ENCODE measurements at regions not wholly inside any gene's neighbourhood (a gene's known extent, or its start where the extent isn't known, plus 50 kb on each side); places are given as distances from the start of the nearest gene placed in this dataset.

DNA sequence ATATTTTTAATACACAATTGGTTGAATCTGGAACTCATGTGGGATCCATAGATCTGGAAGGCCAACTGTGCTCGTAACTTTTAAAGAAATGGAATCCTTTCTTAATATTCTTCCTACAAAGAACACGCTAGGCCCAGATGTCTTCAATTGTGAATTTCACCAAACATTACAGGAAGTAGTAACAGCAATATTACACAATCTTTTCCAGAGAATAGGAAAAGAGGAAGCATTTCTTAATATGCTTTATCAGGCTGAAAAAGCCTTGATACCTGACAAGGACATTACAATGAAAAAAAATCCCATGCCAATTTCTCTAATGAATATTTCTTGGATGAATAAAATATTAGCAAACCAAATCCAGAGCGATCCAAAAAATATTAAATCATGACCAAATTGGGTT, 80.3 kb upstream of the HAAO start (continued):
- TF ChIP-seq CEBPB (IDR thresholded peaks at IDR 0.05; ENCODE audit: borderline replicate concordance in 1 of 2, low read depth in 2 of 2, low read length in 2 of 2) (no peak), ZNF384 (IDR thresholded peaks at IDR 0.05; ENCODE audit: borderline replicate concordance, low read depth, low read length) (no peak), ZNF207 (IDR thresholded peaks at IDR 0.05; ENCODE audit: borderline replicate concordance) (no peak), ZNF274 (IDR thresholded peaks at IDR 0.05; ENCODE audit: insufficient read depth, insufficient read length) (no peak), E2F4 (IDR thresholded peaks at IDR 0.05; ENCODE audit: low read depth, low read length) (no peak)

- Histone ChIP-seq H3K36me3 (ENCODE audit: control insufficient read depth in 2 of 2, insufficient read depth in 2 of 2, low read length in 1 of 2) (no peaks in the 10 kb centered on the region), H4K20me1 (ENCODE audit: control insufficient read depth, insufficient read depth) (no peaks in the 10 kb centered on the region), H2AFZ (ENCODE audit: control insufficient read depth, low read depth, low read length) (no peak overlapping the region), H3K27ac (ENCODE audit: control insufficient read depth, insufficient read depth) (no peak overlapping the region), H3K9ac (ENCODE audit: control insufficient read depth, insufficient read depth, low read length) (no peak overlapping the region), H3K27me3 (replicated peaks in 1 of 2; ENCODE audit: control insufficient read depth in 2 of 2, insufficient read depth in 2 of 2, low read length in 1 of 2) (no peaks in the 10 kb centered on the region), H3K4me2 (ENCODE audit: control insufficient read depth, insufficient read depth) (no peak overlapping the region), H3K79me2 (ENCODE audit: control insufficient read depth, insufficient read depth, low read length) (no peaks in the 10 kb centered on the region), H3K9me3 (replicated peaks; ENCODE audit: control insufficient read depth, insufficient read depth, low read length) (peaks cover 5% of the 10 kb centered on the region; the same call in 1 of the 3 replicates), H3K4me3 (no peak overlapping the region), H3K4me1 (ENCODE audit: control insufficient read depth, insufficient read depth, low read length) (no peaks in the 10 kb centered on the region)
- SMC1A ChIA-PET (ENCODE audit: uncharacterized antibody, unreplicated experiment), result no interaction called here
- in situ Hi-C loops (cut with MboI), result no loop called here
- BruUV-seq (replicated peaks), result no TSS peak
- intact Hi-C loops (cut with micrococcal nuclease; ENCODE audit: unreplicated experiment), result no loop called here
- no peak for FAIRE-seq
- DNase-seq (ENCODE audit: low read depth, low spot score), result no peak
- WGBS (ENCODE audit: insufficient coverage, insufficient replicate concordance, low lambda C conversion rate, missing lambda C conversion rate), result 57% methylated on average over 4 of the region's 4 CpGs
- POLR2A ChIA-PET, result no interaction called here
- CTCF ChIA-PET, result interaction anchor here (2.5 kb wide), 1 partner anchor 11 kb away, joined by 9 read pairs; no protein-coding TSS in a partner anchor
- no peak for TF ChIP-seq SRF (IDR thresholded peaks at IDR 0.05; ENCODE audit: low read depth in 2 of 2, low read length in 2 of 2)
- no peak for TF ChIP-seq PML (IDR thresholded peaks at IDR 0.05; ENCODE audit: low read length)
- no peak for TF ChIP-seq SUPT20H (IDR thresholded peaks at IDR 0.05; ENCODE audit: borderline replicate concordance, control insufficient read depth, low read depth, low read length)
- TF ChIP-seq, protein P1, sequence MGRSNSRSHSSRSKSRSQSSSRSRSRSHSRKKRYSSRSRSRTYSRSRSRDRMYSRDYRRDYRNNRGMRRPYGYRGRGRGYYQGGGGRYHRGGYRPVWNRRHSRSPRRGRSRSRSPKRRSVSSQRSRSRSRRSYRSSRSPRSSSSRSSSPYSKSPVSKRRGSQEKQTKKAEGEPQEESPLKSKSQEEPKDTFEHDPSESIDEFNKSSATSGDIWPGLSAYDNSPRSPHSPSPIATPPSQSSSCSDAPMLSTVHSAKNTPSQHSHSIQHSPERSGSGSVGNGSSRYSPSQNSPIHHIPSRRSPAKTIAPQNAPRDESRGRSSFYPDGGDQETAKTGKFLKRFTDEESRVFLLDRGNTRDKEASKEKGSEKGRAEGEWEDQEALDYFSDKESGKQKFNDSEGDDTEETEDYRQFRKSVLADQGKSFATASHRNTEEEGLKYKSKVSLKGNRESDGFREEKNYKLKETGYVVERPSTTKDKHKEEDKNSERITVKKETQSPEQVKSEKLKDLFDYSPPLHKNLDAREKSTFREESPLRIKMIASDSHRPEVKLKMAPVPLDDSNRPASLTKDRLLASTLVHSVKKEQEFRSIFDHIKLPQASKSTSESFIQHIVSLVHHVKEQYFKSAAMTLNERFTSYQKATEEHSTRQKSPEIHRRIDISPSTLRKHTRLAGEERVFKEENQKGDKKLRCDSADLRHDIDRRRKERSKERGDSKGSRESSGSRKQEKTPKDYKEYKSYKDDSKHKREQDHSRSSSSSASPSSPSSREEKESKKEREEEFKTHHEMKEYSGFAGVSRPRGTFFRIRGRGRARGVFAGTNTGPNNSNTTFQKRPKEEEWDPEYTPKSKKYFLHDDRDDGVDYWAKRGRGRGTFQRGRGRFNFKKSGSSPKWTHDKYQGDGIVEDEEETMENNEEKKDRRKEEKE (IDR thresholded peaks at IDR 0.05), result no peak
- TF ChIP-seq, protein P2, sequence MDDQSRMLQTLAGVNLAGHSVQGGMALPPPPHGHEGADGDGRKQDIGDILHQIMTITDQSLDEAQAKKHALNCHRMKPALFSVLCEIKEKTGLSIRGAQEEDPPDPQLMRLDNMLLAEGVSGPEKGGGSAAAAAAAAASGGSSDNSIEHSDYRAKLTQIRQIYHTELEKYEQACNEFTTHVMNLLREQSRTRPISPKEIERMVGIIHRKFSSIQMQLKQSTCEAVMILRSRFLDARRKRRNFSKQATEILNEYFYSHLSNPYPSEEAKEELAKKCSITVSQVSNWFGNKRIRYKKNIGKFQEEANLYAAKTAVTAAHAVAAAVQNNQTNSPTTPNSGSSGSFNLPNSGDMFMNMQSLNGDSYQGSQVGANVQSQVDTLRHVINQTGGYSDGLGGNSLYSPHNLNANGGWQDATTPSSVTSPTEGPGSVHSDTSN (IDR thresholded peaks at IDR 0.05; ENCODE audit: insufficient replicate concordance, low read depth, low read length), result no peak
- no peak for TF ChIP-seq ZNF207 (IDR thresholded peaks at IDR 0.05; ENCODE audit: borderline replicate concordance)
- no peak for TF ChIP-seq TCF12 (IDR thresholded peaks at IDR 0.05; ENCODE audit: low read depth, low read length)
- no peak for ATAC-seq
- RAD21 ChIA-PET (ENCODE audit: unreplicated experiment), result no interaction called here
Observed at GRCh38 chr2:42871372-42871771, 79.0 kb upstream of the HAAO start.
